ENCODE measurements at regions not wholly inside any gene's neighbourhood (a gene's known extent, or its start where the extent isn't known, plus 50 kb on each side); places are given as distances from the start of the nearest gene placed in this dataset.
"Not testable (repeated sequence)": the region's sequence is repeated elsewhere in the genome, so short reads cannot be mapped to it uniquely, and the experiment has no call there.

- TF ChIP-seq EZH2 (IDR thresholded peaks at IDR 0.05; ENCODE audit: low read length) (no peak), CTCF (optimal IDR thresholded peaks at IDR 0.05 in 1 of 3, IDR thresholded peaks at IDR 0.05 in 1 of 3, conservative IDR thresholded peaks at IDR 0.05 in 1 of 3; ENCODE audit: extremely low read depth in 1 of 3, insufficient read depth in 2 of 3, low read length in 3 of 3) (no peak)
- H3K9me3 ChIP-seq (ENCODE audit: control insufficient read depth, low read depth, low read length) = no peaks in the 10 kb centered on the region
- FAIRE-seq (no peak), DNase-seq (ENCODE audit: low read depth, low spot score) (no peak)
- no peak overlapping the region for H3K4me3 ChIP-seq (ENCODE audit: control insufficient read depth in 2 of 3, extremely low read depth in 1 of 3, insufficient read depth in 2 of 3, low read depth in 1 of 3, low read length in 3 of 3)
- no peak overlapping the region for H2AFZ ChIP-seq (ENCODE audit: control insufficient read depth, low read length)
- H3K27me3 ChIP-seq (ENCODE audit: control insufficient read depth, extremely low read depth, insufficient read depth, low read length) = no peaks in the 10 kb centered on the region
- H3K9me1 ChIP-seq (ENCODE audit: control insufficient read depth, extremely low read depth, insufficient read depth, low read length) = no peaks in the 10 kb centered on the region
- no peaks in the 10 kb centered on the region for H4K20me1 ChIP-seq (ENCODE audit: control insufficient read depth, extremely low read depth, insufficient read depth, low read length)
- no peak overlapping the region for H3K9ac ChIP-seq (ENCODE audit: control insufficient read depth, extremely low read depth, insufficient read depth, low read length)
- H3K4me1 ChIP-seq (ENCODE audit: control insufficient read depth, extremely low read depth, insufficient read depth, low read length) = no peaks in the 10 kb centered on the region
- dilution Hi-C loops (cut with MboI; ENCODE audit: extremely low pct_ligation_motif_present, low sequenced_read_pairs) = no loop called here
- no peak overlapping the region for H3K27ac ChIP-seq (ENCODE audit: control insufficient read depth, insufficient read depth, low read length)
- no peaks in the 10 kb centered on the region for H3K36me3 ChIP-seq (ENCODE audit: control insufficient read depth in 2 of 2, extremely low read depth in 1 of 2, insufficient read depth in 2 of 2, low read length in 2 of 2)
- H3K79me2 ChIP-seq (ENCODE audit: control insufficient read depth, insufficient read depth, low read length) = no peaks in the 10 kb centered on the region
- H3K4me2 ChIP-seq (ENCODE audit: control insufficient read depth, extremely low read depth, insufficient read depth, low read depth, low read length) = no peak overlapping the region
Observed at GRCh38 chr10:8316284-8316683, 261.8 kb downstream of the GATA3 start.

- H3K79me2 ChIP-seq (ENCODE audit: control insufficient read depth, insufficient read depth, low read length); H3K4me2 ChIP-seq (ENCODE audit: control insufficient read depth, extremely low read depth, insufficient read depth, low read depth, low read length); H3K4me3 ChIP-seq (ENCODE audit: control insufficient read depth in 2 of 3, extremely low read depth in 1 of 3, insufficient read depth in 2 of 3, low read depth in 1 of 3, low read length in 3 of 3); H3K36me3 ChIP-seq (ENCODE audit: control insufficient read depth in 2 of 2, extremely low read depth in 1 of 2, insufficient read depth in 2 of 2, low read length in 2 of 2); DNase-seq (ENCODE audit: low read depth, low spot score); H3K4me1 ChIP-seq (ENCODE audit: control insufficient read depth, extremely low read depth, insufficient read depth, low read length); H4K20me1 ChIP-seq (ENCODE audit: control insufficient read depth, extremely low read depth, insufficient read depth, low read length); H3K9ac ChIP-seq (ENCODE audit: control insufficient read depth, extremely low read depth, insufficient read depth, low read length); H3K9me3 ChIP-seq (ENCODE audit: control insufficient read depth, low read depth, low read length); H3K27me3 ChIP-seq (ENCODE audit: control insufficient read depth, extremely low read depth, insufficient read depth, low read length); H2AFZ ChIP-seq (ENCODE audit: control insufficient read depth, low read length); dilution Hi-C loops (cut with MboI; ENCODE audit: extremely low pct_ligation_motif_present, low sequenced_read_pairs); FAIRE-seq; H3K9me1 ChIP-seq (ENCODE audit: control insufficient read depth, extremely low read depth, insufficient read depth, low read length); H3K27ac ChIP-seq (ENCODE audit: control insufficient read depth, insufficient read depth, low read length): not testable (repeated sequence)
Observed at GRCh38 chr10:8318429-8318828, 263.9 kb downstream of the GATA3 start.

- Histone ChIP-seq H3K4me3 (ENCODE audit: control insufficient read depth in 2 of 3, extremely low read depth in 1 of 3, insufficient read depth in 2 of 3, low read depth in 1 of 3, low read length in 3 of 3) (no peak overlapping the region), H3K27me3 (ENCODE audit: control insufficient read depth, extremely low read depth, insufficient read depth, low read length) (no peaks in the 10 kb centered on the region), H3K9me3 (ENCODE audit: control insufficient read depth, low read depth, low read length) (no peaks in the 10 kb centered on the region), H2AFZ (ENCODE audit: control insufficient read depth, low read length) (no peak overlapping the region), H3K9ac (ENCODE audit: control insufficient read depth, extremely low read depth, insufficient read depth, low read length) (no peak overlapping the region), H3K36me3 (ENCODE audit: control insufficient read depth in 2 of 2, extremely low read depth in 1 of 2, insufficient read depth in 2 of 2, low read length in 2 of 2) (no peaks in the 10 kb centered on the region), H3K27ac (ENCODE audit: control insufficient read depth, insufficient read depth, low read length) (no peak overlapping the region), H3K79me2 (ENCODE audit: control insufficient read depth, insufficient read depth, low read length) (no peaks in the 10 kb centered on the region), H3K4me2 (ENCODE audit: control insufficient read depth, extremely low read depth, insufficient read depth, low read depth, low read length) (no peak overlapping the region), H4K20me1 (ENCODE audit: control insufficient read depth, extremely low read depth, insufficient read depth, low read length) (no peaks in the 10 kb centered on the region), H3K4me1 (ENCODE audit: control insufficient read depth, extremely low read depth, insufficient read depth, low read length) (no peaks in the 10 kb centered on the region), H3K9me1 (ENCODE audit: control insufficient read depth, extremely low read depth, insufficient read depth, low read length) (no peaks in the 10 kb centered on the region)
- dilution Hi-C loops (cut with MboI; ENCODE audit: extremely low pct_ligation_motif_present, low sequenced_read_pairs) = no loop called here
- no peak for FAIRE-seq
- TF ChIP-seq EZH2 (IDR thresholded peaks at IDR 0.05; ENCODE audit: low read length) (no peak), CTCF (optimal IDR thresholded peaks at IDR 0.05 in 1 of 3, IDR thresholded peaks at IDR 0.05 in 1 of 3, conservative IDR thresholded peaks at IDR 0.05 in 1 of 3; ENCODE audit: extremely low read depth in 1 of 3, insufficient read depth in 2 of 3, low read length in 3 of 3) (no peak)
- DNase-seq (ENCODE audit: low read depth, low spot score) = no peak
Observed at GRCh38 chr10:8318956-8319355, 264.5 kb downstream of the GATA3 start.
